HG02885 (cell line): ENCODE measurements at regions not wholly inside any gene's neighbourhood (a gene's known extent, or its start where the extent isn't known, plus 50 kb on each side); places are given as distances from the start of the nearest gene placed in this dataset.

ENCODE experiments used
- ATAC-seq: cut with Tn5 transposase; IDR thresholded peaks from one replicate; pipeline ENCODE4 v1.9.1; 2021; ENCODE audit warnings: mild to moderate bottlenecking; ENCODE audit not compliant: unreplicated experiment, poor library complexity

- peak; percentile 50 for ATAC-seq
These were observed 310.6 kb downstream of the SEC14L1 start for GRCh38 chr17:77451245-77451893.

- no peak for ATAC-seq
These were observed 311.4 kb downstream of the SEC14L1 start for GRCh38 chr17:77451894-77452852.

- ATAC-seq = no peak
These were observed 313.0 kb downstream of the SEC14L1 start for GRCh38 chr17:77453613-77454241.

GRCh38 chr17:77454242-77455095, 313.7 kb downstream of the SEC14L1 start:
- no peak for ATAC-seq

- no peak for ATAC-seq
These were observed 314.5 kb downstream of the SEC14L1 start for GRCh38 chr17:77455111-77455890.

- no peak for ATAC-seq
These were observed 315.1 kb downstream of the SEC14L1 start for GRCh38 chr17:77455891-77456260.

- ATAC-seq = no peak
These were observed 315.6 kb downstream of the SEC14L1 start for GRCh38 chr17:77456271-77456950.

- no peak for ATAC-seq
These were observed 316.3 kb downstream of the SEC14L1 start for GRCh38 chr17:77456951-77457548.

- ATAC-seq = no peak
These were observed 316.9 kb downstream of the SEC14L1 start for GRCh38 chr17:77457572-77458201.

GRCh38 chr17:77458202-77459017, 317.6 kb downstream of the SEC14L1 start:
- no peak for ATAC-seq

GRCh38 chr17:77459018-77459755, 318.4 kb downstream of the SEC14L1 start:
- ATAC-seq = no peak

- no peak for ATAC-seq
These were observed 319.8 kb downstream of the SEC14L1 start for GRCh38 chr17:77460514-77461046.

GRCh38 chr17:77461277-77462057, 320.7 kb downstream of the SEC14L1 start:
- ATAC-seq = no peak

- ATAC-seq = peak; percentile 43
These were observed 321.3 kb downstream of the SEC14L1 start for GRCh38 chr17:77462090-77462489.
